ENCODE measurements at regions not wholly inside any gene's neighbourhood (a gene's known extent, or its start where the extent isn't known, plus 50 kb on each side); places are given as distances from the start of the nearest gene placed in this dataset.

GRCh38 chr10:71125749-71126107, 86.6 kb upstream of the UNC5B start:
- CTCF ChIA-PET: no interaction called here
- Histone ChIP-seq H3K27me3 (ENCODE audit: control insufficient read depth, insufficient read depth, low read length) (peaks cover 5% of the 10 kb centered on the region; the same call in 1 of the 2 replicates), H3K36me3 (ENCODE audit: control insufficient read depth, insufficient read depth, low read length) (no peaks in the 10 kb centered on the region), H3K4me3 (ENCODE audit: low read depth, low read length) (no peak overlapping the region)
- POLR2A ChIA-PET: no interaction called here
- TF ChIP-seq CTCF (IDR thresholded peaks at IDR 0.05; ENCODE audit: insufficient read depth, low read depth, low read length): no peak
- DNase-seq (ENCODE audit: low read depth): no peak

GRCh38 chr10:71126432-71126831, 85.9 kb upstream of the UNC5B start:
- Histone ChIP-seq H3K27me3 (ENCODE audit: control insufficient read depth, insufficient read depth, low read length) (peaks cover 10% of the 10 kb centered on the region), H3K4me3 (ENCODE audit: low read depth, low read length) (no peak overlapping the region), H3K36me3 (ENCODE audit: control insufficient read depth, insufficient read depth, low read length) (no peaks in the 10 kb centered on the region)
- ChIA-PET CTCF (interaction anchor here (0.6 kb wide), 1 partner anchor 184 kb away, joined by 3 read pairs; no protein-coding TSS in a partner anchor), POLR2A (no interaction called here)
- DNase-seq (ENCODE audit: low read depth): no peak
- no peak for TF ChIP-seq CTCF (IDR thresholded peaks at IDR 0.05; ENCODE audit: insufficient read depth, low read depth, low read length)

- ChIA-PET POLR2A (no interaction called here), CTCF (interaction anchor here (0.6 kb wide), 1 partner anchor 184 kb away, joined by 3 read pairs; no protein-coding TSS in a partner anchor)
- no peaks in the 10 kb centered on the region for H3K36me3 ChIP-seq (ENCODE audit: control insufficient read depth, insufficient read depth, low read length)
- no peak overlapping the region for H3K4me3 ChIP-seq (ENCODE audit: low read depth, low read length)
- DNase-seq (ENCODE audit: low read depth): no peak
- peaks cover 12% of the 10 kb centered on the region for H3K27me3 ChIP-seq (ENCODE audit: control insufficient read depth, insufficient read depth, low read length)
- TF ChIP-seq CTCF (IDR thresholded peaks at IDR 0.05; ENCODE audit: insufficient read depth, low read depth, low read length): no peak
Observed at GRCh38 chr10:71127104-71127503, 85.3 kb upstream of the UNC5B start.

DNA sequence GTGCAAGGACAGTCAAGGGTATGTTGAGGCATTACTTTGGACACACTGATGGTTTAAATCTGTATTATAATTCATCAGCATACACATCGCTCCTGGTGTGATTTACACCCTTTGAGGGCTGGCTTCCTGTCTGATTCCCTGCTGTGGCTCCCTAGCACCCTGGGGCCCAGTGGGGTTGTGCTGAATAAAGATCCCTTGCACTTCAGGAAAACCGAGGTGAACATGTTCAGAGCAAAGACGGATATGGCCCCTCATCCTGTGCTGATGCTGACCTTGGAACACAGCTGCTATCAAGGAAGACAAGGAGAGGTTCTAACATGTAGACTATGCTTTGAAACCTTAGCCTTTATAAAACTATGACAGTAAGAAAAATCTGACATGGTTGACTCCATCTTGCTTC, 84.6 kb upstream of the UNC5B start:
- TF ChIP-seq CTCF (IDR thresholded peaks at IDR 0.05; ENCODE audit: insufficient read depth, low read depth, low read length): no peak
- ChIA-PET POLR2A (no interaction called here), CTCF (no interaction called here)
- DNase-seq (ENCODE audit: low read depth): no peak
- H3K36me3 ChIP-seq (ENCODE audit: control insufficient read depth, insufficient read depth, low read length): no peaks in the 10 kb centered on the region
- H3K4me3 ChIP-seq (ENCODE audit: low read depth, low read length): no peak overlapping the region
- peaks cover 14% of the 10 kb centered on the region for H3K27me3 ChIP-seq (ENCODE audit: control insufficient read depth, insufficient read depth, low read length)

DNA sequence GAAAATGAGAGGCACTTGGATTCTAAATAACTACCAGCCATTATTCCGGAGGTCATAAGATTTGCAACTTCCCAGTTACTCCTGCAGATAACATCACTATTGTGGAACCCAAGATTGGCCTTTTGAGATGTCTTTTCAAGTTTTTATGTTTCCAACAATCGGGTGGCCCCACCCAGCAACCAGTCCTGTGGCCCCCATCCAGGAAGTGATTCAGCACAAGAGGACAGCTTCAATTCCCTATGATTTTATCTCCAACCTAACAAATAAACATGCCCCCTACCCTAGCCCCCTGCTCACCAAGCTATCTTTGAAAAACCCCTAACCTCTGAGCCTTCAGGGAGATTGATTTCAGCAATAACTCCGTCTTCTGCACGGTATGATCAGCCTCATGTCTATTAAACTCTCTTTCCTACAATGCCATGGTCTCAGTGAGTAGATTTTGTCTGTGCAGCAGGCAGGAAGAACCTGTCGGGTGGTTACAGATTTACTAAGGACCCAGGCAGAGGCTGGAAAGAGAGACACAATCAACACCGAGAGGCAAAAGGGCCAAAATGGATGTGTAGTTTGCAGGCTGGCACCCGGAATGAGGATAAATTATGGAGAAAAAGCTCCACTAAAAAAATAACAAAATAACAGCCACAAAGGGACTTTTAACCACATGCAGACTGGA, 83.9 kb upstream of the UNC5B start:
- POLR2A ChIA-PET: no interaction called here
- Histone ChIP-seq H3K27me3 (ENCODE audit: control insufficient read depth, insufficient read depth, low read length) (peaks cover 14% of the 10 kb centered on the region), H3K36me3 (ENCODE audit: control insufficient read depth, insufficient read depth, low read length) (no peaks in the 10 kb centered on the region), H3K4me3 (ENCODE audit: low read depth, low read length) (no peak overlapping the region)
- no peak for TF ChIP-seq CTCF (IDR thresholded peaks at IDR 0.05; ENCODE audit: insufficient read depth, low read depth, low read length)
- CTCF ChIA-PET: no interaction called here
- DNase-seq (ENCODE audit: low read depth): no peak

Data from BJ (cell line).